ENCODE measurements at regions not wholly inside any gene's neighbourhood (a gene's known extent, or its start where the extent isn't known, plus 50 kb on each side); places are given as distances from the start of the nearest gene placed in this dataset.

DNA sequence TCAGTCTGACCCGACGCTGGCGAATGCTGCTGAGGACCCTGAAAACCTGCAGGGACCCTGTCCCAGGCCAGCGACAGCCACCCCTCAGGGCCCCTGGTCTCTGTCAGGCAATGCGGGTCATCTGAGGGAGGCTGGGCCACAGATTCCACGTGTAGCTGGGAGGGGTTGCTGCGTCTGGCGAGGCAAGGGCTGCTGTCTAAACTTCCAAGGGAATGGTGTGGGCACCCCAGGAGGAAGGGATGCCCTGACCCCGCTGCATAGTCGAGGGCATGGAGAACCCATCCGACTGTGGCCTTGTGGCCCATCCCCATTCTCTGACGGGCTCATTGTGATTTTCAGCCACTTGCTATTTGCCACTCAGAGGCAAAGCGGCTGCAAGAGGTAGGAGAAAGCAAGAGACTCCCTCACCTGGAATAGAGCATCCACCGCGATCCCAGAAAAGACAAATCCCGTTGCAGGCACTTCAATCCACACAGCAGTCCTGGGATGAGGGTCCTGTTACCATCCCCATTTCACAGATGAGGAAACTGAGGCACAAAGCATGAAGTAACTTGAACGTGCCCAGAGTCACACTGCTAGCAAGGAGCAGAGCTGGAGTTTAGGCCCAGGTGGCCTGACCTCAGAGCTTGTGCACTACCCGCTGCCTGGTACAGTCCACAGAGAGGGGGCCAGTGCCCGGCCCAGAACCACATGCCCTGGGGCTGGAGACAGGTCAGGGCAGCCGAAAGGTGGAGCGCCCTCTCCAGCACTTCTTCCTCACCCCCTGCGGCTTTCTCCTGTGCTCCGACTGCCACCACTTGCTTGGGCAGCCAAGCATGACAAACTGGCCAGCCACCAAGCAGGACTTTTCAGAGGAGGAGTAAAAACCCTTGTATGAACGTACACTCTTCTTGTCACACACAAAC is 163.8 kb upstream of the KLF14 start:
- no peak for DNase-seq

DNA sequence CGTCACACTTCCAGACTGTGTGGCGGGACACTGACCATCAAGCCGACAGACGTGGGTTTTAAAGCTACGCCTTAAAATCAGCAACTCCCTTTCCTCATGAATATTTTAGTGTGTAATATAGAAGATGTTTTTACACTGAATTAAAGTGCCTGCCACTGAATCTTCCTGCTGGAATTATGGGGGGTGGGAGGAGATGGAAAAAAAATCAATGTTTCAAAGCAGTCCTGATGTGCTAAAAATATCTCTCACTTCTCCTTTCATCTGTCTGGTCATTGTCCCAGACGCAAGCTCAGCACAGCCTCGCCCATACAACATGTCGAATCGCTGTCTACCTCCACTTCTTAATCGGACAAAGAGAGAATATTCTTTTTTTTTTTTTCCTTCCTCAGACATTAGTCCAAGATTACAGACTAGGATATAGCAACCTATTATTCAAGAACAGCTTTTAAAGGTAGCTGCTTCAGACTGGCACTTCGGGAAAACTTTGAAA is 165.1 kb upstream of the KLF14 start:
- DNase-seq = no peak

DNA sequence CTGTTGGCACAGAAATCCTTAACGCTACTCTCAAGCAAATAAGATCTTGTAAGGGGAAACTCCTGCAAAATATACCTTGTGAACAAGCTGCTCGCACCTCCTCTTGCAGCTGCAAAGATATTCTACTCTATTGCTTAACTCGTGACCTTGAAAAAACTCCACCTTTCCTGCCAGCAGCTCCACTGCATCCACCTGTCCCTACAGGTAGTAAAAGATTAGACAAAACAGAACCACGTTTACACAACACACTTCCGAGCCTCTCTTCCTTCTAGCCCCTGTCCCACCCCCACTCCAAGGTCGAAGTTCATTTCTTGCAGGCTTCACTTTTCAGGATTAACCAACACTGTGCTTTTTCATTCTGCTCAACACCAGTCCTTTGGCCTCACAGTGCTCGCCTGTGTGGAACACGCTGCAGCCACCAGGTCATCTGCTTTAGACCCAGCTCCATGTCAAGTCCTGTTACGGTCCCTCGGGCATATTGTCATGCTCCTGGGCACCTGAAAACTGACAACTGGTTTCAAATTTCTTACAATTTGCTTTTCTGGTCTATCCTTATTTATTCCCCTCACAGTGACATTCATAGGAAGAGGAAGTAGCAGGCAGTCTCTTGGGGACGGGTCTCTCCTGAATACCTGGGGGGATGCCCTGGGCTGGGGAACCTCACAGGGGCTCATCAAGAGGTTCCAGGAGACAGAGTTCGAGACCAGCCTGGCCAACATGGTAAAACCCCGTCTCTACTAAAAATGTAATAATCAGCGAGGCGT is 165.8 kb upstream of the KLF14 start:
- no peak for DNase-seq

DNA sequence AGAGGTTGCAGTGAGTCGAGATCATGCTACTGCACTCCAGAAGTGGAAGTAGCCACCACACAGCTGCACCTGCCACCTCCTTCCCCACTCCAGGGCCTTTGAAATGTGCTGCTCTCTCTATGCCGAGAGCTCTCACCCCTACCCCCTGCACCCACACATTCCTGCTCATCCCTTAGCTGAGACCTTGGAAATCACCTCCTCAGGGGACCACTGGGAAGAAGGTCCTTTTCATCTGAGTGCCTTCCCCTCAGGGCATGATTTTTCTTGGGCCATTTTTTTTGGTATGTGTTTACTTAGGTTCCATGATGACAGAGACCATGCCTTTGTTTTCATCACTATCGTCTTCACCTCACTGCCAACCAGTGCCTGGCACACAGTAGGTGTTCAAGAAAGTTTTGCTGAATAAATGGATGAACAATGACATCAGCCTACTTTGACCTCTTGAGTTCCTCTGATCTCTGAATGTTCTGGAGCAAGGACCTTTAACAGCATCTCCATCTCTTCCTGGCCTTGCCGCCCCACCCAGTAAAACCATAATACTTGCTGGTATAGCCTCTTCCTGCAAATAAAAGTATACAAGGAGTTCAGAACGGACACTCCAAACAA is 166.6 kb upstream of the KLF14 start:
- no peak for DNase-seq

DNA sequence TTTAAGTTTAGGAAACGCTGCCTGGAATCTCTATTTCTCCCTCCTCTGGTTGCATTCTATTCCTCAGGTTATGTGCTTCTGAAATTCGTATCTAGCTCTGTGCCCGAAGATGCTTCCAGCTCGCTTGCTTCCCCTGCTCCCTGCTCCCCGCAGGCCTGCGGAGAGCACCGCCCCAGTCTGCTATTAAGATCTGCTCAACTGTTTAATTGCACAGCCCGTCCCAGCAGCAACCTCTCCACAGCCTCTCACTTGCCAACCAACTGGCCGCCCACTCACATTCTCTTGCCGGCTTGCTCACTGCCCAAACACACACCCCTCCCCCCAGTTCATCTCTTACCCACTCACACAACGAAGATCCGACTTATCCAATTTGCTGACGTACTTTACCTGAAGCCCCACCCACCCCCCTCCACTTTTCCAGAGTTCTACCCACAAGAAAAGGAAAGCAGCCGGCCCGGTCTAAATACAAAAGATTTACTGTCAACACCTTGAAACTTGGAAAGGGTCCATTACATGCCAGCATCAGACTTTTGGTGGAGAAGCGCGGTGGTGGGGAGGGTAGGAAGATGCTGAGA is 167.3 kb upstream of the KLF14 start:
- DNase-seq = no peak

DNA sequence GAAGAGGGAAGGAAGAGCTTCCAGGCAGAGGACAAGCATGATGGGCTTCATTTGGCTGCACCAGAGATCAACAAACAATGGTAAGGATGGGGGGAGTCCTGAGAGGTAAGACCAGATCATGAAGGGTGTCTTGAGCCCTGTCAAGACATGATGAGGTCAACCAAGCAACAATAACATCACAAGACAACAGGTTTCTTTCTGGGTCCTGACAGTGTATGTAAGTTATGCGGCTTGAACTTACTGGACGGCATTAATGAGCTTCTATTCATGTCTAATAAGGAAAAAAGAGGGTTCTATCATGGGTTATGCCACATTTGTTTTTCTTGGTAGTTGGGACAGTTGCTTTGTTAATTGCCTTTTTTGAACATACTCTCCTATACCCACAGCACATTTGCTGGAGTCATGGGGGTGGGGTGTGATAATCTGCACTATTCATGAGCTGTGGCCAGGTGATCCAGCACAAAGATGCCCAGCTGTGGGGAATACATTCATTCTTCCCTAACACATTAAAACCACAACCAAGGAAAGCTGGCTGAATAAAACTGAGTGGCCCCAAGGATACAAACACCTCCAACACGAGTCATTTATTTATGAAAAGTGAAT is 168.8 kb upstream of the KLF14 start:
- DNase-seq = no peak

DNA sequence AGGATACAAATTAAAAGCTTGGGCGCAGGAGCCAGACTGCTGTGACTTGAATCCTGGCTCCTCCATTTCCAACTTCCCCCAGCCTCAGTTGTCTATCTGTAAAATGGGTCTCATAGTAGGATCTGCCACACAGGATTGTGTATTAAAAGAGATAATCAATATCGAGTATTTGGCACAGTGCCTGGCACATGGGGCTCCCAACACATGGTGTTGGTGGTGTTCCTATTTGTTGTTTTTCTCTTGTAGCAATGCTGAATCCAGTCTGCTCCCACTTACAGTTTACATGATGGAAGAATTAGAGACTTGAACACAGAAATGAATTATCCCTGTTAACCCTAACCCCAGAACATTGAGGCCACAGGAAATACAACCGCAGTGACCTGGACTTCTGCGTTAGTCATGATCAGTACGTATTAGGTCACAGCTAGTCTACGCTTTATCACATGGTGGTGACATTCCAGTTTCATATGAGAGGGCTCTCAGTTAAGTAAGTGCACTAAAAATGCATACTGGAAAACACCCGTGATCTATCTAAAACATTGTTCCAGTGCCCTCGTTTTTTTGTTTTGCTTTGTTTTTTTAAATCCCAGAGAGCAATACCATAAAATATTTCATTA is 169.5 kb upstream of the KLF14 start:
- DNase-seq = no peak

DNA sequence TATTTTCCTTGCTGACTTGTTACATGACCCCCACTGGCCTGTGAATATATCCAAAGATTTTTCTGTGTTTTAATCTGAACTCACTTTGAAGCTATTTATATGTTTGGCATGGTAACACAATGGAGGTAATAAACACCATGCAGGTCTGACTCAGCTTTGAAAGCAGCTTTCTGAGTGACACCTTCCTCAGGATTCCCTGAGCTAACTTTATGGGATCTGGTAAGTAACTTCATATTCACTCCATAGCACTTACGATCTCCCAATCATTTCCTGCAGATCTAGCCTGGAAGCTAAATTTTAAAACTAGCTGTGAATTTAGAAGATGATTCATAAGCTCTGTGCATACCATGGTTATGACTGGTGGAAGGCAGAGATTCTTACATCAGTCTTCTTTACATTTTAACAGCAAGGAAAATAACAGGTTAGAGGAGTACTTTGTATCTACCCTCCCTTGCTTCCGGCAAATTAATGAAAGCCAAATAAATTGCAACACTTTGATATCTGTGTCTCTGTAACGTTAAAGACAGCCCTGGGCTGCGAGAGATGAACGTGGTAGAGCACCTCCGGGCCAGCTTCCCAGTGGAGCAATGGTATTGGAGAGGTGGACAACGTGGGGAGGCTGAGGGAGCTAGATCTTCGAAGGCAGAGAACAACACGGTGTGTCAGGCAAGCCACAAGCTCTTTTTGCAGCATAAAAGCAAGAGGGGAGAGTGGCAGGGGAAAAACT is 170.2 kb upstream of the KLF14 start:
- no peak for DNase-seq

DNA sequence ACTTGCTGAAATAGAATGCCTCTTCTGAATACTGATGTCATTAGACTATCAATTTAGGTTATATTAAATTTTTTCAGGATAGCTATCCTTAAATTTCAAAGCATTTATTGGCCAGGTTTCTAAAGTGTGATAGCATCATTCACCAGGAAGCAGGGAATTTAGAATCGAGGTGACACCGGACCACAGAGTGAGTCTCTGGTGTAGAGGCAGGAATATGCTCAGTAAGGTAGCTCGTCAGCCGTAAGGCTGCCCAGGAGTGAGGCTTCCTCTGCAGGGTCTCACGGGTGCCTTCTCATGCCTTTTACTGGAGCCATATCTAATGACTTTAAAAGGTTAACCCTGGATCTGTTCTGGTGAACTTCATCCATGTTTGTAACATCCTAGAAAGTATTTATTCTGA is 170.8 kb upstream of the KLF14 start:
- no peak for DNase-seq

DNA sequence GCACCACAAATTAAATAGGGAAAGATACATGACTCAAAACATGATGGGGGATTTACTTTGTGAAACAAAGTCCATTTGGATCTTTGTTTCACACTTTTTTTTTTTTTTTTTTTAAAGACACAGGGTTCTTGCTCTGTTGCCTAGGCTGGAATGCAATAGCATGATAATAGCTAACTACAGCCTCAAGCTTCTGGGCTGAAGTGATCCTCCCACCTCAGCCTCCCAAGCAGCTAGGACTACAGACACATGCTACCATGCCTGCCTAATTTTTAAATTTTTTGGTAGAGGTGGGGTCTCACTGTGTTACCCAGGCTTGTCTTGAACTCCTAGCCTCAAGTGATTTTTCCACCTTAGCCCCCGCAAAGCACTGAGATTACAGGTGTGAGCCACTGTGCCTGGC is 172.6 kb upstream of the KLF14 start:
- DNase-seq = no peak

DNA sequence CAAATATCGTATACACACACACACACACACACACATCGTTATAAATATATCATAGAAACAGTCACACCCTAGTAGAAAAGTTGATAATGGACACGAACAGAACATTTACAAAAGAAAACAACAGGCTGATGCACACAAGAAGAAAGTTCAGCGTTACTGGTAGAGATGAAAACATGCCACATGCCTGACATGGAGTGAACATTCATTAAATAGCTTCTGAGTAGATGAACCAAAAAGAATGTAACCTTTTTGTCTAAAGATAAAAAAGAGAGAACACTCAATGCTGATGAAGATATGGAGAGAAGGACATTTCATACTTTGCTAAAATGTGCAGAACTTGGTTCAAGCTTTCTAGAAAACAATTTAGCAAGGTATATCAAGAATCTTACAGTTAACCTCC is 173.4 kb upstream of the KLF14 start:
- no peak for DNase-seq

DNA sequence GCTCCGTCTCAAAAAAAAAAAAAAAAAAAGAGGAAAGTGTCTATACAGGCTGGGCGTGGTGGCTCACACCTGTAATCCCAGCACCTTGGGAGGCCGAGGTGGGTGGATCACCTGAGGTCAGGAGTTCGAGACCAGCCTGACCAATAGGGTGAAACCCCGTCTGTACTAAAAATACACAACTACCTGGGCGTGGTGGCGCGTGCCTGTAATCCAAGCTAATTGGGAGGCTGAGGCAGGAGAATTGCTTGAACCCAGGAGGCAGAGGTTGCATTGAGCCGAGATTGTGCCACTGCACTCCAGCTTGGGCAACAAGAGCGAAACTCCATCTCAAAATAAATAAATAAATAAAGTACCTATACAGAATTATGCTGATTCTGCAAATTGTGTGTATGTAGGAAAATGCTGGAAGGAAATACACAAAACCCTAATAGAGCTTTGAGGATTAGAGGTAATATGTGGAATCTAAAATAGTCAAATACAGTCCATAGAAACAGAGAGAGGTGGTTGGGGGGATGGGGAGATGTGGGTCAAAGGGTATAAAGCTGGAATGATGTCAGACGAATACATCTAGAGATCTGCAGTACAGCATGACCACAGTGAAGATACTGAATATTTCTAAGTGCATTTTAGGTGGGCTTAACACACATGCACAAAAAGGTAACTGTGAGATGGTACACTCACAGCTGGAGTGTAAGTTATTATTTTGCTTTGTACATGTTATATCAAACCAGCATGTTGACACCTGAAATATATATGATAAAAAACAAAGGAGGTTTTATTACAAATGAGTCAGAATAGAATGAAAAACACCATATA is 174.5 kb upstream of the KLF14 start:
- no peak for DNase-seq

DNA sequence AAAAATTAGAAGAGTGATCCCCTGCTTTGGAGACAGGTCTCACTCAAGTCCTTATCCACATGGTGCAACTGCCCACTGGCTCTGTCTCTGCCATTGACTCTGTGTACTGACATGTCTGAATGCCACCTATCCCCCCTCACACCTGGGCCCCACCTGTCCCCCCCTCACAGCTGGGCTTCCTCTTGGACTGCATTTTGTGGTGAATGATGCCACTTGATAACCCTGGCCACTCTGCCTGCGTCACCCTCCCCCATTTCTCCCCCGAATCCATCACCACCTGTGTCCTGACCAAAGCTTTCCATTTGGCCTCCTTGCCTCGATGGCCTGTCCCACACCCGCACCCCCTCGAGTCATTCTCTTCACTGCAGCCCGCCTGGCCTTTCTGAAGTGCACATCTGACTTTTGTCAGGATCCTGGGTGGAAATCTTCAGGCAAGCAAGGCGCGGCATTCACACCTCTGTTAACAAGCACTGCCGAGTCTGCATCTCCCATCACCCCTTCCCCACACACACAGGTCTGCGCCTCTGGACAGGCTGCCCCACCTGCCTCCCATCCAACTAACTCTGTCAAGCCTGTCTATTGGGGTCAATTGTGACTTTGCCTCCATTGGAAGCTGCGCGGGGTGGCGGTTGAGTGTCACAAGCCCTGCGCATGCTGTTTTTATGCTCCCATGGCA is 175.3 kb upstream of the KLF14 start:
- DNase-seq = no peak

DNA sequence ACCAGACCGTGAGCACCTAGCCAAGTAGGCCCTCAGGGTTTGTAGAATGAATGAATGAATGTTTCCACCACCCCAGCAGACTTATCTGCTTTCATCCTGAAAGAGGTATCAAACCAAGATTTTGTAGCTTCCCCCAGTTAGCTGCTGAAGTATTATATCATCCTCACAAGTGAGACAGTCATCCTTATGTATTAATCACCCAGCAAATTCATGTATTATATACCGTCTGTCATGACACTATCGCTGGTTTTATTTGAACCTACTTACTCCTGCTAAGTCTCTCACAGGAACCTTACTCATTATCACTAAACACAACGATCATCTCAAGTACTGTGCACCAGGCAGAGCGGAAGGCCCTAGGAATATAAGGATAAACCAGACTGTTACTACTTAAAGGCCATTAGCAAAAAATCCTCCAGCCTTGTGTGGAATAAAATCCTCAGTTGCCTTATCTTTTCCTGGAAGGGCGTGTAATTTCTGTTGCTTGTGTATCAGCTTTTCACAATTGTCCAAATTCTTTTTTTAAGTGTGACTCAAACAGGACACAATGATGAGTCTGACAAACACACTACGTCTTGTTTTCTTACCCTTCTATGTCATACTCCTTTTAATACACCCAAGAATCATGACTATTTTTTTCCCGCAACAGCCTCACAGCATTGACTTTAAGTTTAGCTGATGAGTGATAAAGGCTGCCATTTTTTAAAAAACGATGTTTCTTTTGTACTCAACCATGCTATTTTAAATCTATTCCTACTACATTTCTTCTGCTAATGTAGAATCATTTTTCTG is 176.1 kb upstream of the KLF14 start:
- no peak for DNase-seq

DNA sequence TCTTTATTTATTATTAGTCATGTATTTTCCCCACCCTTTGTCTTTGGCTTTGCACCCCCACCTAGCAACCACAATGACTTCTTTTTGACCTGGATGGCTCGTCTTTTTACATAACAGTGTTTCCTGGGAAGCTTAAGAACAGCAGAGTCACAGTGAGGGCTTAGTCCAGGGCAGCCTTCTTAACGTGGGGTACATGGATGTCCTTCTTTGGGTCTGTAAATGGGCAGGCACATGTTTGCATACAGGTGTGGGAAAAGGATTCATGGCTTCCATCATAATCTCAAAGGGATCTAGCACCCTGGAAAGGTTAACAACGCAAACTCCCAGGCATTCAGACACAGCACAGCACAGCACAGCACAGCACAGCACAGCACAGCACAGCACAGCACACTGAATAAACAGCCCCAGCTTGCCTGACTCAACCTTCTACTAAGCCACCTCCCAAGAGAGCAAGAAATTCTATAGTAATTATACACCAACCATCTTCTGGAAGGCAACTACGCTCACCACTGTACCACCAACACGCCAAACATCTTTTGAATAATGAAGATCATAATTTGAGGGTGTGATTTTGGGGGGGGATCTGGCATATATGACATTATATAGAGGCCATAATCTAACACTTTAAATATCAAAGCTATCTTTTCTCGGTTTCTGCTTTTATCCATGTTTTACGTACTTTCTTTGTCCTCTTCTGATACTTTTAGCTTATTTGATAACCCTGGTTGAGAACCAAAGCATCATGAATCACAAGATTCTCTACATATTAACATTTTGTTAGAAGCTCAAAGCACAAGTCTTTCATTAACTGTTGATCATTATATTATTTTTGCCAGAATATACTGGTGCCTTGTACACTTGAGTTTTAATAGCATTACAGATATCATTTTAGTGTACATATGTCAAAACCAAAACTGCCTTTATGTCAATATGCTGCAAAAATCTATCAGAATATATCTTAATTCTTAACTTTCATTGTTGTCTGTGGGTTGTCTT is 177.2 kb upstream of the KLF14 start:
- DNase-seq = no peak

DNA sequence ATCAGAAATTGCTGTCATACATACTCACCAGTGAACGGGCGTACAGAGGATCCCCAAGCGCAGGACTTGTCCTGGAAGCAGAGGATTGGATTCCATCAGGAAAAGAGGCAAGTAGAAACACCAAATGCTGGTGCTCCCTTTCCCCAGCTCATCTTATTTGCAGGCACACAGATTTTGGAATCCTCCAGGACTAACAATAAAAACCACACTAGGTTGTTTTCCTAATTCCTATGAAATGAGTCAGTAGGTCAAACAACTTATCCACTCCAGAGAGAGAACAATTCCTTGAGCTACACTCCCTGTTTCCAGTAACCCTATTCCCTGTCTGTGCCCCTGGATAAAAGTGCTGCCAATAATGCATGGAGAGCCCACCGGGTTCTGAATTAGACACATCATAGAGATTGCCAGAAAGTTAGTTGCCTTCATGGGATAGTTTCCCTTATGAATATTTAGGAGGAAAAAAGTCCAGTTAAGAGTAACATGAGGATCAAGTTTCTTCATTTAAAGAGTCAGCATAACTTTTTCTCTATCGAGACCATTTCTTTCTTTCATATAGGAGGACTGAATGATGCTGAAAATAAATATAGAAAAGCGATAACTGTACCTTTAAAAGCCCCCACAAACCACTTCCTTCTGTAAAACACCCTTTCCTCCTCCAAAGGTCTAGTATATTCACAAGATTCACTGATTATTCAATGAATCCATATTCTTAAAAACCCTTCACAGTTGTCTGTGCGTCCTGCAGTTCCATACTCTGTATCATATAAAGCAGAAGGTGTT is 178.3 kb upstream of the KLF14 start:
- DNase-seq = no peak
